C4-2B (cell line): ENCODE measurements at regions not wholly inside any gene's neighbourhood (a gene's known extent, or its start where the extent isn't known, plus 50 kb on each side); places are given as distances from the start of the nearest gene placed in this dataset.

Experiments used
- H3K27ac ChIP-seq: fragments of 450-650 bp; 2 replicates; pipeline ENCODE4 v1.5.1; 2017
- CTCF ChIP-seq: fragments of 450-650 bp; conservative IDR thresholded peaks from 2 replicates; pipeline ENCODE4 v1.5.1; 2017; ENCODE audit warnings: mild to moderate bottlenecking
- ZFX ChIP-seq: fragments of 450-650 bp; IDR thresholded peaks from 2 replicates; pipeline ENCODE4 v1.6.1; 2017

DNA sequence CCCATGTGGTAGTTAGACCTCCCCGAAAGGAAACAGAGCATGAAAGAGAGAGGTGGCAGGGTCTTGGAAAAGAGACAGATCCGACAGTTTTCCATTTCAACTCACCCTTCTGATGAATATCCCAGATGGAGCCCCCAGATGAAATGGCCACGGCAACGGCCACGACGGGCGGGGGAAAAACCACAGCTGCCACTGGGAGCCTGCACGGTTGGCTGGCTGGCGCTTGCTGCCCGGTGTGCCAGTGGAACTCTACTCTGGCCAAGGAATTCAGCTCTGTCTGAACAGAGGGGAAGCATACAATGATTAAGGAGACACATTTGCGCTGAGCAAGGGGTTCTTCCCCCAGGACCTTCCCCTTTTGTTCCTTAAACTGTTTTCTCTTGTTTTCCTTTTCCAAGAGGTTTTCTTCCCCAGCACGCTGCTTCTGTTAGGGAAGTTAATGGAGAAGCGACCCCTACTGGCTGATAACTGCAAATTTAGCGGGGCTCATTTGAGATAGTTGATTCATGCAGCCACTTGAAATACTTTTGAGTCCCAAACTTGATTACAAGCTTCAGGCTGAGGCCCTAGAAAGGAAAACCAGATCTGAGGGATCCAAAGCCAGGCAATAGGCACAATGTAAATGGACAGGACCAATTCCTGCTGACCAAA lies 1122.5 kb downstream of the NCAM2 start:
- H3K27ac ChIP-seq = no peak overlapping the region; the same call in 1 of the 2 replicates
- TF ChIP-seq CTCF (peak; percentile 43), ZFX (no peak)

GRCh38 chr21:22125581-22125980 lies 1127.4 kb downstream of the NCAM2 start:
- no peak for TF ChIP-seq CTCF
- no peak for TF ChIP-seq ZFX

DNA sequence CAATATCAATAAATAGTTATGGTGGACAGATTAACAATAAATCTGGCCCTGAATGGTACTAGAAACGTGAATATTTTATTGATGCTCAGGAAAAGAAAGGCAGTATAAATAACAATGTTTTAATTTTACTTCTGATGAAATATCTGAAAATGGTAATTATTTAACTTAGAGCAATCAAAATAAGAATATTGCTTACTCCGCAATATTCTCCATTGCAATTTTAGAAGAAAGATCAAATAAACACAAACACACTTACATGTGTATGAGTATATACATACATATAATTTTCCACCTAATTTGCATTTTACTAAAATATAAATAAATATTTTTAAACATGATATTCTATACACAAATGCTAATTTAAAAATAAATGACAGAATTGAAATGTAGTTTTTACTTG lies 1130.5 kb downstream of the NCAM2 start:
- no peak overlapping the region for H3K27ac ChIP-seq
- TF ChIP-seq CTCF (no peak), ZFX (no peak)

More at GRCh38 chr21:22125581-22125980, 1127.4 kb downstream of the NCAM2 start:
- no peak overlapping the region for H3K27ac ChIP-seq

GRCh38 chr21:22132358-22133071 lies 1134.3 kb downstream of the NCAM2 start:
- TF ChIP-seq CTCF = no peak
- no peak for TF ChIP-seq ZFX

DNA sequence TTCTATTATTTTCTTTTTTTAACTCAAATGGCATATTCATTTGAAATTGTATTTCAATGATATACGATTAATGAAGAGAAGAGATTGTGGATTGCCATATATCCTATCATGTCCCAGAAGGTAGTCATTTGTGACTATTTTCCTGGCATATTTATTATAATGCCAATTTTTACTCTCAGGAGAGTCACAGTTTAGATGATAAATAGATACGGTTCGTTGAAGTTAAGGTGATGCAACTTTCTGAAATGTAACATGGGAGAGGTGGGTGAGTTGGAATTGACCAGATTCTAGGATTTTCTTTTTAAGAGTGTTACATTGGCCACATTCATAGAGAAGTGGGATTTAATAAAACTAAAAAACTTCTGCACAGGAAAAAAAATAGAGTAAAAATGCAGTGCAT lies 1138.5 kb downstream of the NCAM2 start:
- TF ChIP-seq ZFX = no peak
- no peak overlapping the region for H3K27ac ChIP-seq

More at GRCh38 chr21:22132358-22133071, 1134.3 kb downstream of the NCAM2 start:
- H3K27ac ChIP-seq = no peak overlapping the region

DNA sequence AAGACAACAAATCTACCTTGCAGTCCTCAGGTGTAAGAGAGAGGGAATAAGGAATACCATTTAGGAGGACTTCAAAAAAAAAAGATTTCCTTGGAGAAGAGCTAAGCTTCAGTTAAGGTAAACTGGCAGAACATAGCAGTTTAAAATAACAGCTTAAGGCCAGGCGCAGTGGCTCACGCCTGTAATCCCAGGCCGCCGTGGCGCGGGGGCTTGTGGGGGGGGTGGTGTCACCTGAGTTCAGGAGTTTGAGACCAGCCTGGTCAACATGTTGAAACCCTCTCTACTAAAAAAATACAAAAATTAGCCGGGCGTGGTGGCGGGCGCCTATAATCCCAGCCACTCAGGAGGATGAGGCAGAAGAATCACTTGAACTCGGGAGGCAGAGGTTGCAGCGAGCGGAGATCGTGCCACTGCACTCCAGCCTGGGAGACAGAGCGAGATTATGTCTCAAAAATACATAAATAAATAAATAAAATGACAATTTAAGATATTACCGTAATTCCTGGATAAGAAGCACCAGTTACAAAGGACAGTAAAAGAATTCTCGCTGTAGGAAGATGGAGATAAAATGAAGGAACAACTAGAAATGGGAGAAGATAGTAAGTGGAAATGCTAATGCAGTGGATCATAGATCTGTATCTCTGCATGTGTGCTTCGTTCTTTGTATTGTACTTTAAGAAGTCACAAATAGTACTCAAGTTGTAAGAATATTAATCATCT lies 1140.2 kb downstream of the NCAM2 start:
- H3K27ac ChIP-seq = no peak overlapping the region
- TF ChIP-seq CTCF = no peak

GRCh38 chr21:22145545-22145944 lies 1147.3 kb downstream of the NCAM2 start:
- no peak overlapping the region for H3K27ac ChIP-seq
- TF ChIP-seq CTCF = no peak
- TF ChIP-seq ZFX = no peak
